Thyroid gland (tissue), 4 donors: ENCODE measurements at regions not wholly inside any gene's neighbourhood (a gene's known extent, or its start where the extent isn't known, plus 50 kb on each side); places are given as distances from the start of the nearest gene placed in this dataset.

ENCODE experiments used
- DNase-seq, 2 donors: peaks; one replicate each; pipeline ENCODE4 v3.0.0-alpha.2; 2019
- H3K27ac ChIP-seq, 3 donors: fragments of 200-600 bp; sonication (generic); 1 replicate in 2 of 3; 2 replicates in 1 of 3; pipeline ENCODE4 v1.5.1; 2016 to 2019; ENCODE audit warnings: mild to moderate bottlenecking in 1 of 3, moderate library complexity in 1 of 3
- H3K27me3 ChIP-seq: fragments of 200-600 bp; sonication (generic); one replicate; pipeline ENCODE4 v1.5.1; 2019
- H3K36me3 ChIP-seq, 2 donors: fragments of 200-600 bp; sonication (generic); one replicate each; pipeline ENCODE4 v1.5.1; 2016 to 2019
- H3K4me1 ChIP-seq, 2 donors: fragments of 200-600 bp; sonication (generic); one replicate each; pipeline ENCODE4 v1.5.1; 2017 to 2019
- H3K4me3 ChIP-seq, 3 donors: fragments of 200-600 bp; sonication (generic); replicated peaks in 1 of 3; 1 replicate in 2 of 3; 2 replicates in 1 of 3; pipeline ENCODE4 v1.5.1; 2016; ENCODE audit warnings: mild to moderate bottlenecking in 1 of 3
- H3K9me3 ChIP-seq: fragments of 200-600 bp; sonication (generic); one replicate; pipeline ENCODE4 v1.5.1; 2017
- CTCF ChIP-seq, 6 experiments: fragments of 200-600 bp in 3 of 6; fragments of 450-650 bp in 3 of 6; sonication (generic) in 3 of 6; IDR thresholded peaks; one replicate each; pipeline ENCODE4 v1.5.1; 2016 to 2019; ENCODE audit warnings: antibody characterized with exemption in 6 of 6, mild to moderate bottlenecking in 2 of 6, inconsistent platforms in 1 of 6, moderate library complexity in 1 of 6
- POLR2A ChIP-seq, 2 donors: fragments of 450-650 bp; IDR thresholded peaks; one replicate each; pipeline ENCODE4 v1.6.1; 2017; ENCODE audit warnings: antibody characterized with exemption in 2 of 2, mild to moderate bottlenecking in 2 of 2, moderate library complexity in 1 of 2
- WGBS, 2 donors: methylation state at CpG; one replicate each; pipeline ENCODE4 v1.1.5; 2017; 5-methylcytosine and 5-hydroxymethylcytosine counted together
- intact Hi-C: fragments of 100-400 bp; cut with DNase I; formaldehyde crosslinking; loops from one replicate; pipeline ENCODE4 v1.15.1; 2023

- Histone ChIP-seq H3K27me3 (no peaks in the 10 kb centered on the region), H3K9me3 (no peaks in the 10 kb centered on the region), H3K4me1 (no peaks in the 10 kb centered on the region), H3K36me3 (no peaks in the 10 kb centered on the region), H3K27ac (no peak overlapping the region), H3K4me3 (no peak overlapping the region)
- 70 to 75% methylated on average over 1 of the region's 1 CpG for WGBS, 2 donors
- DNase-seq = no peak
- intact Hi-C loops = no loop called here
- TF ChIP-seq POLR2A (IDR thresholded peaks at IDR 0.05) (no peak), CTCF (IDR thresholded peaks at IDR 0.05) (no peak)
Measured at GRCh38 chr2:13578547-13578946, 861.8 kb downstream of the TRIB2 start.

DNA sequence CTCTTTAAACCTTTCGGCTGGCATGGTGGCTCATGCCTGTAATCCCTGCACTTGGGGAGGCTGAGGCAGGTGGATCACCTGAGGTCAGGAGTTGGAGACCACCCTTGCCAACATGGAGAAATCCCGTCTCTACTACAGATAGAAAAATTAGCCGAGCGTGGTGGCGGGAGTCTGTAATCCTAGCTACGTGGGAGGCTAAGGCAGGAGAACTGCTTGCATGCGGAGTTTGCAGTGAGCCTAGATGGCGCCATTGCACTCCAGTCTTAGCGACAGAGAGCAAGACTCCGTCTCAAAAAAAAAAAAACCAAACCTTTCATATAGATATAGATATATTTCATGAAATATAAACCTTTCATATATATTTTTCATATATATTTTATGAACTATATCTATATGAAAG lies 864.7 kb downstream of the TRIB2 start:
- H3K4me1 ChIP-seq = no peaks in the 10 kb centered on the region
- H3K27me3 ChIP-seq = no peaks in the 10 kb centered on the region
- 84 to 88% methylated on average over 10 of the region's 10 CpGs for WGBS, 2 donors
- TF ChIP-seq CTCF (IDR thresholded peaks at IDR 0.05) (no peak), POLR2A (IDR thresholded peaks at IDR 0.05) (no peak)
- no peak overlapping the region for H3K4me3 ChIP-seq
- no peak overlapping the region for H3K27ac ChIP-seq
- no peaks in the 10 kb centered on the region for H3K9me3 ChIP-seq
- no peak for DNase-seq
- H3K36me3 ChIP-seq = no peaks in the 10 kb centered on the region
- intact Hi-C loops = no loop called here

- intact Hi-C loops = no loop called here
Measured at GRCh38 chr2:13583609-13584008, 866.9 kb downstream of the TRIB2 start.

GRCh38 chr2:13584020-13584419 lies 867.3 kb downstream of the TRIB2 start:
- intact Hi-C loops = no loop called here
- TF ChIP-seq CTCF (IDR thresholded peaks at IDR 0.05) = no peak
- TF ChIP-seq POLR2A (IDR thresholded peaks at IDR 0.05) = no peak
- H3K27me3 ChIP-seq = no peaks in the 10 kb centered on the region
- no peak overlapping the region for H3K4me3 ChIP-seq
- no peaks in the 10 kb centered on the region for H3K4me1 ChIP-seq
- H3K36me3 ChIP-seq = no peaks in the 10 kb centered on the region
- no peaks in the 10 kb centered on the region for H3K9me3 ChIP-seq
- no peak overlapping the region for H3K27ac ChIP-seq
- 75 to 81% methylated on average over 2 of the region's 2 CpGs for WGBS, 2 donors
- no peak for DNase-seq

More at GRCh38 chr2:13583609-13584008, 866.9 kb downstream of the TRIB2 start:
- Histone ChIP-seq H3K27ac (no peak overlapping the region), H3K9me3 (no peaks in the 10 kb centered on the region), H3K36me3 (no peaks in the 10 kb centered on the region), H3K4me3 (no peak overlapping the region), H3K27me3 (no peaks in the 10 kb centered on the region), H3K4me1 (no peaks in the 10 kb centered on the region)
- no peak for TF ChIP-seq POLR2A (IDR thresholded peaks at IDR 0.05)
- no peak for TF ChIP-seq CTCF (IDR thresholded peaks at IDR 0.05)
- DNase-seq = no peak

GRCh38 chr2:13585732-13586131 lies 869.0 kb downstream of the TRIB2 start:
- intact Hi-C loops = no loop called here
- Histone ChIP-seq H3K4me3 (no peak overlapping the region), H3K27me3 (no peaks in the 10 kb centered on the region), H3K36me3 (no peaks in the 10 kb centered on the region), H3K27ac (no peak overlapping the region), H3K9me3 (no peaks in the 10 kb centered on the region), H3K4me1 (no peaks in the 10 kb centered on the region)
- no peak for DNase-seq
- TF ChIP-seq POLR2A (IDR thresholded peaks at IDR 0.05) (no peak), CTCF (IDR thresholded peaks at IDR 0.05) (no peak)
